HG03565 (cell line): ENCODE measurements at regions not wholly inside any gene's neighbourhood (a gene's known extent, or its start where the extent isn't known, plus 50 kb on each side); places are given as distances from the start of the nearest gene placed in this dataset.
A peak's percentile ranks its signal among the peaks of the same experiment; 100 is the strongest.

Experiments
- ATAC-seq: cut with Tn5 transposase; IDR thresholded peaks from one replicate; pipeline ENCODE4 v1.9.1; 2021; ENCODE audit warnings: mild to moderate bottlenecking, moderate library complexity; ENCODE audit not compliant: unreplicated experiment

DNA sequence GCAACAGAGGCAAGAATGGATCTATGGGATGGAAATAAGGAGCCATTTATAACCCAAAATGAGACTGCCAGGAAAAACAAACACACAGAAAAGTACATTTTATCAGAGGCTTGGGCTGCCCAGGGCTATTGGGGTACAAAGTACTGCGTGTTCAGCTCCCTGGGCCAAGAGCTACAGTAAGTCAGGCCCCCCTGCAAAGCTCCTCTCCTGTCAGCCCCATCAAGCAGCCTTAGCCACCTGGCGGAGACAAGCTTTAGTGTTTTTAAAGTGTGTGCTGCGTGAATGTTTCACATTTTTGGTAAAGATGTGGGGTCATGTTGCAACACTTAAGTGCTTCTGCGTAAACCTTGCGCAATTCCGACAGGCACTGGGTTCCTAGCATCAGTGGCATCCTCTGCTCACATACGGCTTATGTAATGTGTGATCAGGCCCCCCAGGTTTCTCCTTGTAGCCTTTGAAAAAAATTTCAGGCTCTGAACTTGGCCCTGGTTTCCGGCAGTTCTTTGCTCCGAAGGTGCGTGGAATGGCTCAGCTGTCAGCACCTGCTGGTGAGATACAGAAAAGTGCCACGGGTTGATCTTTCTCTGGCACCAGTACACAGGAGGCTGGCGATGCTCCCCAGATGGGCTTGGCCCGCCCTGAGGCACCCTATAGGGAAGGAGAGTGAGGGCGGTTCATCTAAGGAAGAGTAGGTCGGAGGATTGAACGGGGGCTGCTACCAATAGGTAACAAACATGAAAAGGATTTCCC is 198.7 kb upstream of the EEA1 start:
- ATAC-seq: no peak

- no peak for ATAC-seq
These were observed 199.2 kb upstream of the EEA1 start for GRCh38 chr12:93128332-93128707.

DNA sequence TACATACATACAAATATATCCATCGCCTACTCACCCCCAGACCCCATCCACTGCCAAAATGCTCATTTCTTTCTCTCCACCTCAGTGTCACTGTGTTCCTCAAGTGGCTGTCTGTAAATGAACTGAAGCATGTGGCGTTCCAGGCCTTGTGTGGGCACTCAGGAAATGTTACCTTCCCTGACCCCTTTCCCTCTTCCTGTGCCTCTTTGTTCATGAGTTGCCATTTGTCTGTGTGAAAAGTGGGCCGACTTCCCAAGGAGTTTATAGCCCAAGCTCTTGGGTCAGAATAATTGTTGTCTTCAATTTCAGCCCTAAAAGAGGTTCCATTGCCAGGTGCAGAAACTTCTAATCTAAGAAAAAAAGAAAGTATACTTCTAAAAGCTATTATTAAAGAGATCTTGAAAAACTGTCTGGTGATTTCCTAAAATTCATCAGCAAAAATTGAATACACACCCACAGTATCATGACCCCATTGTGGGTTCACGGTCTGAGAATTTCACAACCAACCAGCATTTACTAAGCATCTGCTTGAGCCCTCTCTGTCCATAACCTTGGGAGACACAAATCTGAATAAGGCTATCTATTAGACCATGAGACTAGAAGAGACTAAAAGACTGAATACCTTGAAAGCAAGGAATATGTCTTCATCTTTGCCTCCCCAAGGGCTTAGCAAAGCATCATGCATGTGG is 201.4 kb upstream of the EEA1 start:
- no peak for ATAC-seq

DNA sequence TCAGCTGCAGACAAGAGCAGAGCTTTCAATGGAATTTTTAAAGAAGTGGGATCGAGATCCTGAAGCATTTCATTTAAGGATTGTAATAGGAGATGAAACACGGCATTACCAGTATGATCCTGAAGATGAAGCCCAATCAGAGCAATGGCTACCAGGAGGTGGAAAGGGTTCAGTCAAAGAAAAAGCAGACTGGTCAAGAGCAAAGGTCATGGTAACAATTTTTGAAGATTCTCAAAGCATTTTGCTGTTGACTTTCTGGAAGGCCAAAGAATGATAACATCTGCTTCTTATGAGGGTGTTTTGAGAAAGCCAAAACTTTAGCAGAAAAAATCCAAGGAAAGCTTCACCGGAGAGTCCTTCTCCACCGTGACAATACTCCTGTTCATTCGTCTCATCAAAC is 204.3 kb upstream of the EEA1 start:
- no peak for ATAC-seq

DNA sequence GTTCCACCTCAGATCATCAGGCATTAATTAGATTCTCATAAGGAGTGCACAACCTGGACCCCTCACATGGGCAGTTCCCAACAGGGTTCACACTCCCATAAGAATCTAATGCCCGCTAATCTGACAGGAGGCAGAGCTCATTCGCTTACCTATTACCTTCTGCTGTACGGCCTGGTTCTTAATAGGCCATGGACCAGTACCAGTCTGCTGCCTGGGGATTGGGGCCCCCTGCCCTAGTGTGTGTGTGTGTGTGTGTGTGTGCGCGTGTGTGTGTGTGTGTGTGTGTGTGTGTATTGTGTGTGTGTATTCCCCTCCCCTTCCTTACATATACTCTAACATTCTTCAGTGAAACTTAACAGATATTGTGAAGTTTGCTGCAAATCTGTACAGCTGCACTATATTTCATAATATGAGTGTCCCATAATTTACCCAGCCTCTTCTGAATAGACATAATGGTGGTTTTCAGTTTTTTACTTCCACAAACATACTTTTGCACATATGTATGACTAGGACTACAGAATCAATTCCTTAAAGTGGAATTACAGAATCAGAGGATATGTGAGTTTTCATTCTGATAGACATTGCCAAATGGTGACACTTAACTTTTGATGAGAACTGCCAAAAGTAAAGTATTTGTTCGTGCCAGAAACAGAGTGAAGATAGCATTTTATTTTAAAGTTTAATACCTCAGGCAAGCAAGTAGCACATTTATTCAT is 205.2 kb upstream of the EEA1 start:
- no peak for ATAC-seq

- no peak for ATAC-seq
These were observed 205.8 kb upstream of the EEA1 start for GRCh38 chr12:93134893-93135285.

GRCh38 chr12:93135286-93136239 is 206.5 kb upstream of the EEA1 start:
- no peak for ATAC-seq

DNA sequence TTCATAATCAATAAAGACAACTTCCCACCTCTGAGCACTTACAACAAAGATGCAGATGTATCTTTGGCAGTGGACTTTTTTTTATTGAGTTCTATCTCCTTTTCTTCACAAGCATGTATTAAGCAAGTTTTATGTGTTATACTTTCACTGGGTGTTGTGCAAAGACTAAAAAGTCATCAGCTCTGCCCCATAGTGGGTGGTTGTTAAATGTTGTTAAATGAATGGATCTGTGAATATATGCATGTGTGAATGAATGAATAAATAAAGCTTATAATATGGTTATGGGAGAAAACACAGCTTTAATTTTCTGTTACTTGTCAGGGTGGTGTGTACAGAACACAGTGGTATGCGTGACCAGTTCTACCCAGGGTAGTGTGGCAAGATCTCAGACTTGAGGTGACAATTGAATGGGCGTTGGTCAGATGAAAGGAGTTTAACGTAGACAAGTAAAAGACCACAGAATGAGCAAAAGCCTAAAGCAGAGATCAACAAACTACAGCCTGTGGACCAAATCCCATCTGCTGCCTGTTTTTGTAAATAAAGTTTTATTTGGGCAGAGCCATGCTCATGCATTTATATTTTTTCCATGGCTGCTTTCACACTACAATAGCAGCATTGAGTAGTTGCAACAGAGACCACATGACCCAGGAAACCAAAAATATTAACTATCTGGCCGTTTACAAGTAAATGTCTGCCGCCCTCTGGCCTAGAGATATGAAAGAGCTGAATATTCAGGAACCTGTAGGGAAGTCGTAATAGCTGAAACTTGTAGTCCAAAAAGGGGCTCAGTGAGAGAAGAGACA is 207.4 kb upstream of the EEA1 start:
- ATAC-seq: no peak

DNA sequence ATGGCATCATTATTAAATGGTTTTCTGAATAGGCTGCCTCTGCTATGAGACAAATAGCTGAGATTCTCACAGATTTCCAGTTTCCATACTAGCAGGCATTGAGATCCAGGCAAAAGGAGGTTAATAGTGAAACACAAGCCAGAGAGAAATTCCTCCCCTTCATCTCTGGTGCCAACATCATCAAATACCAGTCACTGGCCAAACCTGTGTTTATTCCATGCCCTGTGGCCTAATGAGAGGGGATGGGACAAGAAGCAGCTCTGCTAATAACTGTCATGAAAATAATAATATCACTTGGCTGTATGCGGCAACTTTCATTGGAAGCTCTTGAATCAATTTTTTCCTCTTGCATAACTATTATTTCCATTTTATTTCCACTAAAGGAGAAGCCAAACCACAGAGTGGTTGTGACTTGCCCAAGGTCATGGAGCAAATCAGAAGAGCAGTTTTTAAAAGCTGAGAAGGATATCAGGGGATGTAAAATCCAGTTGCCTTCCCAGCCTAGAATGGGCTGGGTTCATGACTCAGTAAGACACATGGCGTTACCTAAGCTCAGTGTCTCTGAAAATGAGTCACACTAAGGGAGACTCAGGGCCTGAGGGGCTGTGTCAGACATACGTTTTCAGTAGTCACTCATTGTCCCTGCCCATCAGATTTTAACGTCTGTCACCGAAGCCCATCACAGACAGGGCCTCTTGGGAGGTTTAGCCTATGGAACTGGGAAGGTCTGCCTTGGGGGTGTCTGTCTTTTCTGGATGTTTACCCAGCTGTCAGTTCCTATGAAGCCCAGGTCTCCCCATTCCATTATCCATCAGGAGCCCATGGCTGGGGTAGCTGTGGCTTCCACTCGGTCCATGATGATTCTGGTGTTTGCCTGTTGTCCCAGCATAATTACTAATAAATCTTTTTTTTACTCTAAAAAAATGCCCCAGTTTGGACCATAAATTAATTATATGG is 208.8 kb upstream of the EEA1 start:
- no peak for ATAC-seq

DNA sequence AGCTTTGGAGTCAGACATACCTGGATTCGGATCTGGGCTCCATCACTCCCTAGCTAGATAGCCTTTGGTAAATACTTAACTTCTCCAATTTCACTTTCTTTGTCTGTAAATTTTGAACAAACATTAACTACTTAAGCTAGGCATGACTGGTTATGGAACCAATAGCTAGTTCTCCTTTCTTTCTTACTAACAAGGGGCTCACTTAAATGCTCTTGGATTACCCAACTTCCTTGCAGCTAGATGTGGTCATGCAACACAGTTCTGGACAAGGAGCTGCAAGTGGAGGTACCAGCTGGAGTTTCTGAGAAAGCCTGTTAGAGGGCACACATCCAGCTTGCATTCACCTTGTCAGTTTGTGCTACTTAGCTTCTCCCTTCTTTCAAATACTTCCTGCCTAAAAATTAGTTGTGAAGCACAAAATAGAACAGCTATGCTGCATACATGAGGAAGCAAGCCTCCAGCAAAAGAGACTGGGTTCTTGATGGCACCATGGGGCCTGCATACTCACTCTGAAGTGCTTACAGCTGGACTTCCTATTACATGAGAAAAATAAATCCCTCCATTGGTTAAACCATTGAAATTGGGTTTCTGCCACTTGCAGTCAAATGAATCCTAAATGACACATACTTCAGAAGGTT is 210.1 kb upstream of the EEA1 start:
- ATAC-seq: peak; percentile 47

- ATAC-seq: no peak
These were observed 211.2 kb upstream of the EEA1 start for GRCh38 chr12:93140325-93140724.

DNA sequence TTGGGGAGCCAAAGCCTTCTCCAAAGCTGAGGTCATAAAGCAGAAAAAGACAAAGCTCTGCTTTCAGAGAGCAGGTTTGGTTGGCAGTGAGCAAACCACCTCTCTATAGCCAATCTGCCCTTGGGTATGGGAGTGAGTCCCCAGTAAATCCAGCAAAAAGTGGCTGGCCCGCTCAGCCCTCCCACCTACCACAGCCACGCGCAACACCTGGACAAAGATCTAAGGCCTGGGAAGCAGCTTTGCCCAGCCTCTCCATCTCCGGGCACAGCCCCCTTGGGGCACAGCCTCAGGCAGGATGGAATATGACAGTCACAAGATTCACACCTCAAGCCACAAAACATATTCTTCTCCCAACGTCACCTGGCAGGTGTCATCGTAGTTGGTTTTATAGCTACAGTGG is 211.7 kb upstream of the EEA1 start:
- no peak for ATAC-seq

- ATAC-seq: no peak
These were observed 213.8 kb upstream of the EEA1 start for GRCh38 chr12:93142881-93143280.

GRCh38 chr12:93144109-93144508 is 215.0 kb upstream of the EEA1 start:
- no peak for ATAC-seq

DNA sequence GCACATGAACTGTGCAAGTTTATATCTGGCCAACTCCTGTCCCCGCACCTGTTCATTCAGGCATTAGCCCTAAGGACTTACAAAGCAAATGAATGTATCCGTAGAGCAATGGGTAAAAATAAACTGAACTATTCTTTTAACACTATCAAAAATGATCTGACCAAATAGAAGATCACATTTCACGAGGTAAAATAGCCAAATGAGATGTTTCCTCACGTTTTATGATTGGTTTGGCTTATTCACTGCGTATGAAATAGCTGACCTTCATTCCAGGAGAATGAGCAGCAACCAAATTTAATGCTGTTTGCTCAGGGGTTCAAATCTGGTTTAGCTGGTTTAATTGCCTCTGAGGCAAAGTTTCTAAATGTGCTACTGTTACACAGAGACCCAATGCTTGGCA is 216.0 kb upstream of the EEA1 start:
- ATAC-seq: no peak

GRCh38 chr12:93146263-93146939 is 217.3 kb upstream of the EEA1 start:
- no peak for ATAC-seq

DNA sequence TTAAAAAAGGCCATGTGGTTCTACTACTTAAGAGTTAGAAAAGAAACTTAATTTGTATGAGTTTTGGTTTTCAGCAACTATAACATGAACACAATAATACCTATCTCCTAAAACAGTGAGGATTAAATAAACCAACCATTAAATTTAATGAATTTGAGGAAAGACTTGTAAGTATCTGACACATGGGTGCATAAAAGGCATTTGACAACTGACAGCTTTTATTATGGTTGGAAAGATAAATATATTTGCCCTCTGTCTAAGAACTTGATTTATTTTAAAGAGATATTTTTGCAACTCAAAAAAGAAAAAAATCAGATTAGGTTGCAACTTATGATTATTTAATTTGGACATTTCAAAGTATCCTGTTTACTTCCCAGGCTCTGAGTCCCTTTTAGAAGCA is 217.9 kb upstream of the EEA1 start:
- ATAC-seq: no peak

DNA sequence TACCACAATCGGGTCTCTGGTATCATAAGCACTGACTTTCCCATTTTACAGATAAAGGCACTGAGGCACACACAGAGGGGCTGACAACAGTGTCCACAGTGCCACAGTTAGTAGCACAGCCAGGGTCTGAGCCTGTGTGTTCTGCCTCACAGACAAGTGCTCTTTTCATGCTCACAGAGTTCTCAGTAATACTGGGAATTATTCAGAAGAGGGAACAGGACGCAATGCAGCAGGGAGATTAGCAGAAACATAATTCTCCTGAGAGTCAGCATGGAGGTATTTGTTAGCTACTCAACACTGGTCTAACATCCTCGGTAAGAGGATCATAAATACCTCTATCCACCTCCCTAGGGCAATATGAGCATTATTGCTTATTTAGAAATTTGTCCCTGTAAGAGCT is 219.3 kb upstream of the EEA1 start:
- ATAC-seq: no peak
